NAMALWA (cell line): ENCODE measurements at regions not wholly inside any gene's neighbourhood (a gene's known extent, or its start where the extent isn't known, plus 50 kb on each side); places are given as distances from the start of the nearest gene placed in this dataset.

Experiments
- DNase-seq: peaks from one replicate; pipeline ENCODE4 v3.0.0-alpha.2; 2015; ENCODE audit warnings: low spot score

- DNase-seq, result no peak
Observed at GRCh38 chr10:78905015-78905956, 163.5 kb upstream of the ZMIZ1 start.

- no peak for DNase-seq
Observed at GRCh38 chr10:78905957-78906308, 162.8 kb upstream of the ZMIZ1 start.

- DNase-seq, result no peak
Observed at GRCh38 chr10:78906734-78907390, 161.9 kb upstream of the ZMIZ1 start.

GRCh38 chr10:78907551-78908211 is 161.1 kb upstream of the ZMIZ1 start:
- no peak for DNase-seq

- DNase-seq, result no peak
Observed at GRCh38 chr10:78909221-78909620, 159.5 kb upstream of the ZMIZ1 start.

GRCh38 chr10:78910021-78910420 is 158.7 kb upstream of the ZMIZ1 start:
- DNase-seq, result no peak

GRCh38 chr10:78910476-78910875 is 158.3 kb upstream of the ZMIZ1 start:
- no peak for DNase-seq

- DNase-seq, result no peak
Observed at GRCh38 chr10:78910886-78911285, 157.9 kb upstream of the ZMIZ1 start.

- no peak for DNase-seq
Observed at GRCh38 chr10:78911533-78912340, 157.0 kb upstream of the ZMIZ1 start.

- DNase-seq, result no peak
Observed at GRCh38 chr10:78912361-78913218, 156.2 kb upstream of the ZMIZ1 start.

- DNase-seq, result no peak
Observed at GRCh38 chr10:78913219-78914059, 155.3 kb upstream of the ZMIZ1 start.

- no peak for DNase-seq
Observed at GRCh38 chr10:78914060-78914378, 154.7 kb upstream of the ZMIZ1 start.

- DNase-seq, result no peak
Observed at GRCh38 chr10:78914502-78915189, 154.1 kb upstream of the ZMIZ1 start.

GRCh38 chr10:78915190-78915518 is 153.6 kb upstream of the ZMIZ1 start:
- no peak for DNase-seq

GRCh38 chr10:78916227-78916626 is 152.5 kb upstream of the ZMIZ1 start:
- no peak for DNase-seq

GRCh38 chr10:78919181-78919966 is 149.4 kb upstream of the ZMIZ1 start:
- no peak for DNase-seq

GRCh38 chr10:78920011-78920410 is 148.8 kb upstream of the ZMIZ1 start:
- DNase-seq, result no peak

- DNase-seq, result no peak
Observed at GRCh38 chr10:78921895-78922294, 146.9 kb upstream of the ZMIZ1 start.
